ENCODE measurements at regions not wholly inside any gene's neighbourhood (a gene's known extent, or its start where the extent isn't known, plus 50 kb on each side); places are given as distances from the start of the nearest gene placed in this dataset.

- TF ChIP-seq CTCF (IDR thresholded peaks at IDR 0.05; ENCODE audit: low read depth, low read length) (no peak), POLR2A (IDR thresholded peaks at IDR 0.05; ENCODE audit: extremely low read depth, insufficient read length) (no peak), MAX (IDR thresholded peaks at IDR 0.05; ENCODE audit: low read depth, low read length) (no peak), MYC (IDR thresholded peaks at IDR 0.05; ENCODE audit: low read depth, low read length) (no peak)
Observed at GRCh38 chr19:13712767-13713201, 51.5 kb upstream of the MRI1 start.

Measured in NB4 (cell line).